A673 (cell line): ENCODE measurements at regions not wholly inside any gene's neighbourhood (a gene's known extent, or its start where the extent isn't known, plus 50 kb on each side); places are given as distances from the start of the nearest gene placed in this dataset.

Experiments used
- BruUV-seq: library from RNA; stranded (reverse); fragments of 400-500 nt; replicated peaks from 2 replicates; lab custom pipeline; 2021; lab: Mats Ljungman, UMichigan
- CTCF ChIA-PET: fragments of 300-600 bp; sonication (Branson Sonifier 250); formaldehyde crosslinking; loops from one replicate; lab custom pipeline; 2022; ENCODE audit warnings: antibody characterized with exemption; lab: Charles Lee
- POLR2A ChIA-PET: fragments of 300-600 bp; sonication (Branson Sonifier 250); formaldehyde crosslinking; loops from one replicate; lab custom pipeline; 2022; ENCODE audit warnings: antibody characterized with exemption; ENCODE audit not compliant: low non-redundant PET; lab: Charles Lee
- DNase-seq: peaks from one replicate; pipeline ENCODE4 v3.0.0-alpha.2; 2015; ENCODE audit warnings: low spot score
- H3K27ac ChIP-seq: fragments of 200-600 bp; sonication (generic); 2 replicates; pipeline ENCODE4 v1.5.1; 2016; ENCODE audit warnings: mixed run types, low read depth, mild to moderate bottlenecking, mixed read lengths, antibody characterized with exemption, low read length; ENCODE audit not compliant: poor library complexity, severe bottlenecking
- H3K27me3 ChIP-seq: fragments of 200-600 bp; sonication (generic); replicated peaks from 2 replicates; pipeline ENCODE4 v1.6.1; 2017; ENCODE audit warnings: mixed run types, low read depth, mild to moderate bottlenecking, mixed read lengths, antibody characterized with exemption, low read length; ENCODE audit not compliant: insufficient read depth, poor library complexity
- H3K36me3 ChIP-seq: fragments of 200-600 bp; sonication (generic); 2 replicates; pipeline ENCODE4 v1.6.1; 2016; ENCODE audit warnings: mixed run types, mild to moderate bottlenecking, mixed read lengths, antibody characterized with exemption, low read length; ENCODE audit not compliant: insufficient read depth, poor library complexity, severe bottlenecking
- H3K4me1 ChIP-seq: fragments of 200-600 bp; sonication (generic); 2 replicates; pipeline ENCODE4 v1.6.1; 2017; ENCODE audit warnings: mixed run types, mild to moderate bottlenecking, mixed read lengths, antibody characterized with exemption, low read length; ENCODE audit not compliant: insufficient read depth, poor library complexity, severe bottlenecking
- H3K4me3 ChIP-seq: fragments of 200-600 bp; sonication (generic); 2 replicates; pipeline ENCODE4 v1.5.1; 2016; ENCODE audit warnings: low read depth, mixed run types, mild to moderate bottlenecking, mixed read lengths, low read length; ENCODE audit not compliant: poor library complexity, severe bottlenecking
- H3K9me3 ChIP-seq: fragments of 200-600 bp; sonication (generic); 2 replicates; pipeline ENCODE4 v1.6.1; 2016; ENCODE audit warnings: mixed run types, low read depth, mild to moderate bottlenecking, mixed read lengths, antibody characterized with exemption, low read length; ENCODE audit not compliant: poor library complexity, severe bottlenecking
- CTCF ChIP-seq: fragments of 300-800, 200-600 bp; sonication (generic); conservative IDR thresholded peaks from 2 replicates; pipeline ENCODE4 v1.5.1; 2017; ENCODE audit warnings: low read depth, mild to moderate bottlenecking, antibody characterized with exemption, low read length, moderate library complexity, mixed read lengths
- EZH2 ChIP-seq: fragments of 200-600 bp; sonication (generic); IDR thresholded peaks from 2 replicates; pipeline ENCODE4 v1.6.1; 2017; ENCODE audit warnings: borderline replicate concordance, low read depth, mild to moderate bottlenecking, mixed read lengths, antibody characterized with exemption, low read length; ENCODE audit not compliant: poor library complexity, severe bottlenecking
- intact Hi-C: fragments of 100-400 bp; cut with micrococcal nuclease; formaldehyde crosslinking; loops from one replicate; pipeline ENCODE4 v1.10.0; 2022; ENCODE audit not compliant: unreplicated experiment

DNA sequence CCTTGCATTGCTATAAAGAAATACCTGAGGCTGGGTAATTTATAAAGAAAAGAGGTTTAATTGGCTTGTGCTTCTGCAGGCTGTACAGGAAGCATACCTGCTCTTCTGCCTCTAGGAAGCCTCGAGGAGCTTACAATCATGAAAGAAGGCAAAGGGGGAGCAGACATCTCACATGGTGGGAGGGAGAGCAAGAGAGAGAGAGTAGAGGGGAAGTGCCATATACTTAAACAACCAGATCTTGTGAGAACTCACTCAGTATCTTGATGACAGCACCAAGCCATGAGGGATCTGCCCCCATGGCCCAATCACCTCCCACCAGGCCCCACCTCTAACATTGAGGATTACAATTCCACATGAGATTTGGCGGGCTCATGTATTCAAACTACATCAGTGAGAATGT lies 79.1 kb upstream of the HECW1 start:
- ChIA-PET POLR2A (no interaction called here), CTCF (no interaction called here)
- H3K27ac ChIP-seq: no peak overlapping the region
- H3K4me3 ChIP-seq: no peak overlapping the region
- BruUV-seq: no TSS peak
- TF ChIP-seq CTCF: no peak
- TF ChIP-seq EZH2: no peak
- no peaks in the 10 kb centered on the region for H3K27me3 ChIP-seq
- intact Hi-C loops: no loop called here
- H3K36me3 ChIP-seq: no peaks in the 10 kb centered on the region
- DNase-seq: no peak
- no peaks in the 10 kb centered on the region for H3K4me1 ChIP-seq
- no peaks in the 10 kb centered on the region for H3K9me3 ChIP-seq

- TF ChIP-seq CTCF (no peak), EZH2 (no peak)
- DNase-seq: no peak
- CTCF ChIA-PET: no interaction called here
- peaks cover 7% of the 10 kb centered on the region for H3K4me1 ChIP-seq
- no peaks in the 10 kb centered on the region for H3K36me3 ChIP-seq
- H3K27me3 ChIP-seq: no peaks in the 10 kb centered on the region
- POLR2A ChIA-PET: no interaction called here
- intact Hi-C loops: no loop called here
- BruUV-seq: no TSS peak
- H3K4me3 ChIP-seq: no peak overlapping the region
- no peaks in the 10 kb centered on the region for H3K9me3 ChIP-seq
- no peak overlapping the region for H3K27ac ChIP-seq
These were observed 77.9 kb upstream of the HECW1 start for GRCh38 chr7:43034535-43035002.

GRCh38 chr7:43037531-43037930 lies 74.9 kb upstream of the HECW1 start:
- Histone ChIP-seq H3K4me1 (peaks cover 23% of the 10 kb centered on the region), H3K27ac (no peak overlapping the region), H3K36me3 (no peaks in the 10 kb centered on the region), H3K9me3 (no peaks in the 10 kb centered on the region), H3K27me3 (no peaks in the 10 kb centered on the region), H3K4me3 (no peak overlapping the region)
- CTCF ChIA-PET: no interaction called here
- BruUV-seq: no TSS peak
- intact Hi-C loops: no loop called here
- DNase-seq: no peak
- POLR2A ChIA-PET: no interaction called here
- TF ChIP-seq CTCF (no peak), EZH2 (no peak)
